C4-2B (cell line): ENCODE measurements at regions not wholly inside any gene's neighbourhood (a gene's known extent, or its start where the extent isn't known, plus 50 kb on each side); places are given as distances from the start of the nearest gene placed in this dataset.

Source experiments
- H3K27ac ChIP-seq: fragments of 450-650 bp; 2 replicates; pipeline ENCODE4 v1.5.1; 2017
- CTCF ChIP-seq: fragments of 450-650 bp; conservative IDR thresholded peaks from 2 replicates; pipeline ENCODE4 v1.5.1; 2017; ENCODE audit warnings: mild to moderate bottlenecking
- ZFX ChIP-seq: fragments of 450-650 bp; IDR thresholded peaks from 2 replicates; pipeline ENCODE4 v1.6.1; 2017

GRCh38 chr2:58584606-58585118 lies 343.5 kb upstream of the FANCL start:
- no peak overlapping the region for H3K27ac ChIP-seq
- TF ChIP-seq CTCF (no peak), ZFX (no peak)

DNA sequence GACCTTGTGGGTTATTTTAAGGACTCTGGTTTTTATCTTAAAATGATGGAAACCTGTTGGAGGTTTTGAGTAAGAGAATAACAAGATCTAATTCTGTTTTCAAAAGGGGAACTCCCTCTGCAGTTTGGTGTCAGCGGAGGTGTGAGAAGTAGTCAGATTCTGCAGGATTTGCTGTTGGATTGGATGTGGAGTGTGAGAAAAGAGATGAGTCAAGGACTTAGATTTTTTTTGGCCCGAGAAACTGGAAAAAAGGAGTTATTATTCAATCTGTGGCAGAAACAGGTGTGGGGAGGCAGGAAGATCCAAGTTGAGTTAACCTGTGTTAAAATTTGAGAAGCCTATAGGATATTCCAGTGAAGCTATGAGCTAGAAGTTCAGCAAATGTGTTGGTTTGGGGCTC lies 337.2 kb upstream of the FANCL start:
- TF ChIP-seq ZFX (no peak), CTCF (no peak)
- H3K27ac ChIP-seq, result no peak overlapping the region

GRCh38 chr2:58574873-58575272 lies 333.7 kb upstream of the FANCL start:
- H3K27ac ChIP-seq, result no peak overlapping the region
- no peak for TF ChIP-seq CTCF
- no peak for TF ChIP-seq ZFX

GRCh38 chr2:58572731-58573130 lies 331.6 kb upstream of the FANCL start:
- TF ChIP-seq ZFX, result no peak
- TF ChIP-seq CTCF, result no peak
- no peak overlapping the region for H3K27ac ChIP-seq

GRCh38 chr2:58571181-58571852 lies 330.2 kb upstream of the FANCL start:
- TF ChIP-seq ZFX (no peak), CTCF (peak; percentile 71)
- no peak overlapping the region for H3K27ac ChIP-seq

GRCh38 chr2:58569475-58570185 lies 328.5 kb upstream of the FANCL start:
- no peak overlapping the region for H3K27ac ChIP-seq
- TF ChIP-seq CTCF (no peak), ZFX (no peak)

DNA sequence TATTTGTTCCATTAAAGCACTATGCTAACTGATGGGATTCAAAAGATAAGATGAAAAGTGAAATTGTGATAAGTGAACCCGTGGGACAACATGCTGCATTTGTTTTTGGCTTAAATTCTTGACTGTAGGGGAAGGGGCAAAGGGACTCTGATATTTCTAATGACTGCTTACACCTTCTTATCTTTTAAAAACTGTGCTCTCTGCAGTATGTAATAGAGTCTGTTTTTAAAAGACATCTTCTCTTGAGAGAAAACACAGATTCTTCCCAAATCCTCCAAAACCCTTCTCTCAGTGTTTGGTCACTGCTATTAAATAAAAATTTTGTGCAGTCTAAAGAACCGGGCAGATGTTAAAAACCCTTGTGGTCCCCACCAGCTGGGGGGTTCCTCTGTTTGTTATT lies 327.8 kb upstream of the FANCL start:
- H3K27ac ChIP-seq, result no peak overlapping the region
- no peak for TF ChIP-seq CTCF
